HT-29 (cell line): ENCODE measurements at regions not wholly inside any gene's neighbourhood (a gene's known extent, or its start where the extent isn't known, plus 50 kb on each side); places are given as distances from the start of the nearest gene placed in this dataset.
"Not testable (repeated sequence)": the region's sequence is repeated elsewhere in the genome, so short reads cannot be mapped to it uniquely, and the experiment has no call there.

ENCODE experiments used
- DNase-seq: peaks from one replicate; pipeline ENCODE4 v3.0.0-alpha.2; 2015; ENCODE audit warnings: low spot score

DNA sequence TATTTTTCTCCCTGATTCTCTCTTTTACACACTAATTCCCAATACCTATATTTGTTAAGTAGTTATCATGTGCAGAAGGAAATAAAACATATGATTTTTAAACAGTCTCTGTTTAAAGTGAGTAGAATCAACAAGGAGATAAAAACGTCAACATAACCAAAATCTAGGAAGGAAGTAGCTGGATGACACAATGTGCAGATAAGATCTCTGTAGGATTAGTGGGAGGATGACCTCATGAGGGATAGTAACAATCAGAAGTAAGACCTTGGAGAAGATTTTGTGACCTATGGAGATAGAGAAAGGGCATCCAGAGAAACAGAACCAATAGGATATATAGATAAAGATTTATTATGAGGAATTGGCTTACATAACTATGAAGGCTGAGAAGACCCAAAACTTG lies 262.6 kb upstream of the CDH11 start:
- DNase-seq: no peak

DNA sequence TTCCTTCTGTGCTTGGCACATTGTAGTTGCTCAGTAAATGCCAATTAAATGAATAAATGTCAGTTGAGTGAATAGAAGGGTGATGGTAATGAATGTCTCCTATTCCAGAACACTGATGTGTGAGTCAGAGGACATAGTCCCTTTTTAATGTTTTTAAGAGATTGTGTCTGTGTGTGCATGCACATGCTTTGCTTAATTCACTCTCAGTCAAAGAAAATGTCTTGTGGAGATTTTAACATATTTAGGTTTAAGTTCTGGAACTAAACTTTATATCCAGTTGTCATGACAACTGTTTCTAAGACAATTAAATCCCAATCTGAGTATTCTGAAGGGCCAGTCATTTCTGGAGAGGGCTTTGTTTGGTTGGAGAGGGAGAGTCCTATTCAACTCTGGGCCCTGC lies 255.3 kb upstream of the CDH11 start:
- no peak for DNase-seq

DNA sequence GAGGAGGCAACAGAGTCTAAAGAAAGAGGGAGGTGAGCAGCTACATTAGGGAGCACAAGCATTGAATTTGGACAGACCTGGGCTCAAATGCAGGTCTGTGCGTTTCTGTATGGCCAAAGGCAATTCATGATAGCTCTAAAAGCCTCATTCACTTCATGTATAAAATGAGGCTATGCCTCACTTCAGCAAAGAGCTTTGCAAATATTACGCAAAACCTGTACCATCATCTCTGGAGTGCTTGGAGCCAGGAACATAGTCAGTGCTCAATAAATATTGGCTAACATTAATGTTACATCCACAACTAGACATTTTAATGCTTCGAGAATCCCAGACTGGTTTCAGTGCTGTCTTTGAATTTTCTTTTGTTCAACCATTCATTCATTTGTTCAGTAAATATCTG lies 254.7 kb upstream of the CDH11 start:
- DNase-seq: no peak

DNA sequence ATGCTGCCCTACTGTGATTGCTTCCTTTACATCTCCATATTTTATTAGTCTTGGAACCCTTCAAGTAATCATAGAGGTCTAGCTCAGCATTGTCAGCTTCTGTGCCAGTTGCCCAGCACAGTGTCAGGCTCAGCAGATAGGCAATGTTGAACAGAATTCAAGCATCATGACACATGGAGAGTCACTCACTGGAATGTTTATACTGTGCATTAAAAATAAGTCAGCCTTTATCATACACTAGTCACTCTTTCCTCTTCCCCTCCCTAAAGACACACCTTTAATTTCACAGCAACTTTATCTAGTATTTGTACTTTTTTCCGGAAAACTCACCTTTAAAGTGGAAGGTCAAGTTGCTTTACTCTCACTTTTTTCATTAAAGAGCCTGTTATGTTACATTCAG lies 253.8 kb upstream of the CDH11 start:
- DNase-seq: no peak

DNA sequence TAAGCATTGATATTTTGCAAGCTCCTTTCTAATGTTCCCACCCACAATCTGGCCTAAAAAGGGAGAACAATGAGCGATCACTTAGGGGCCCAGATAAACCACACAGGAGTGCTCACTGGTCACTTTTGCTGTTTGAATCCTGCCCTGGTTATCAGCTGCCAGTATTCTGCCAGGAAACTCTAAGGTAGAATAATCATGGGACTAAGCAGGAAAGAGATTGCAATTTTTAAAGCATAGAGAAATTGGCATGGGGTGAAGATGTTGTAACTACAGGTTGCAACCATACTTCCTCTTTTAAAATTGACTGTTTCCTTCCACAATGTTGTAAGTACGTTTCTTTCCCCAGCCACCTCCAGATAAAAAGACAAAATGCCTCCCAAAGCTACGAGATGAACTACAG lies 251.2 kb upstream of the CDH11 start:
- DNase-seq: no peak

DNA sequence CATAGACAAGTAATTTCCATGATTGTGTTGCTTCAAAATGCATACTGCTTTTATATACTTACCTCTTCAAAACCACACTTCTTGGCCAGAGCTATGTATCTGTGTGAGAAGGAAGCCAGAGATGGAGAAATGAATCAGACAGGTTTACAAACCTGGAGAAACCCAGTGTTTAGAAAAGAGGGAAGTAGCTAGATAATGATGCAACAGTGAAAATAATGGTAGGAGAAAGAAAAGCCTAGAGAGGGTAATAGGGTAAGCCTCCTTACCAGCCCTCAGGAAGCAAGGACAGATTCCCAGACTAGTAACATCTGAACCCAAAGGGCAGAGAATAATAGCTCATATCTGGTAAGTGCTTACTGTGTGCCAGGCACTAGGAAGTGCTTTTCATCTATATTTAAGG lies 250.3 kb upstream of the CDH11 start:
- DNase-seq: no peak

DNA sequence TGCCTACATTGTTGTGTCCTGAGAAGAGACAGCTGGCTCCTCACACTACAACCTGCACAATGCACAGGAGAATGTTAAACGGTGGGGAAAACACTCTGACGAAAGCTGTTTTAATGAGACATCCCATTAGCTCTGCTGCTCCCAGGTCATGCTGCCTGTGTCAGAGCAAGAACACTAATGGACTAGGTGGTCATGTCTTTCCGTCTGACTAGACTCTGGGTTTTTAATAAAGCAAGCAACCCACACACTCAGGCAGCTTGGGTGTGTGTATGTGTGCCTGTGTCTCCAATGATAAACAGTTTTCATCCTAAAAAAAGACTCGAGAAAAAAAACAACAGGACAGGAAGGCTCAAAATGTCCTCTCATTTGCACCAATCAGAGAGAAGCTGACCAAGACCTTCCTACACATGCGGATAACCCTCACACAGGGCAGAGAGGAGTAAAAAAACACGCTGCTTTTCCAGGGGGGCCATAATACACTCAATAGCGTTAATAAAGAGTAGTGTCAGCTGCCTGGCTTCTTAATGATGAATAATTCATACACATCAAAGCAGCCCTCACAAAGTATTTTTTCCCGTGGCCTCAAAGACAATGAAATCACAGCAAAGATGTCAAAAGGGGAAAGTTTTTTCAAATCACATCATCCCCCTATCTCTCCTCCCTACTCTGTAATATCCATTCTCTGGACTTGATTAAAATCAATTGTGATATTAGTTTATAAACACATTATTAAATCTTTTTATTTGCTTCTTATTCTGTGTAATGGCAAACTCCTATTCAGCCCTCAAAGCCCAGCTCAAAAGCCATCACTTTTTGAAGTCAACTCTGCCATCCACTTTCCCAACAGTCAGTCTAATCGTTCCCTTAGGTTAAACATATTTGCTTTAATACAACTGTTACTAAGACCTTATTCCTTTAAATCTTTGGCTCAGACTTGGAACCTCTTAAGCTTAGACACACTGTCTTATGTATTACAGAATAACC lies 244.2 kb upstream of the CDH11 start:
- no peak for DNase-seq

DNA sequence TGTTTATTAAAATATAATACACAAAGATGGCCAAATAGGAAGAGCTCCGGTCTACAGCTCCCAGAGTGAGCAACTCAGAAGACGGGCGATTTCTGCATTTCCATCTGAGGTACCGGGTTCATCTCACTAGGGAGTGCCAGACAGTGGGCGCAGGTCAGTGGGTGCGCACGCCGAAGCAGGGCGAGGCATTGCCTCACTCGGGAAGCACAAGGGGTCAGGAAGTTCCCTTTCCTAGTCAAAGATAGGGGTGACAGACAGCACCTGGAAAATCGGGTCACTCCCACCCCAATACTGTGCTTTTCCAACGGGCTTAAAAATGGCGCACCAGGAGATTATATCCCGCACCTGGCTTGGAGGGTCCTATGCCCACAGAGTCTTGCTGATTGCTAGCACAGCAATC lies 234.9 kb upstream of the CDH11 start:
- DNase-seq: not testable (repeated sequence)

DNA sequence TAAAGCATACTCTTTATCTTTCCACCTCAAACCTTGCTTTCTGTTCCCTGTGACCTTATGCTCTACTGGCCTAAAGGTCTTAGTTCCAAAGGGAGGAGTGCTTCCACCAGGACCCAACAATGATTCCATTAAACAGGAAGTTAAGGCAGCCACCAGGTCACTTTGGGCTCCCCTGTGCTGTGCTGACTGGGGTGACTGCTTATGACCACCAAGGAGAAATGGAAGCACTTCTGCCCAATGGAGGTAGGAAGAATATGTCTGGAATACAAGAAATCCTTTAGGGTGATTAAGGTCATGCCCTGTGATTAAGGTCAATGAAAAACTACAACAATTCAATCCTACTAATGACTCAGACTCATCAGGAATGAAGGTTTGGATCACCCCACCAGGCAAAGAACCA lies 233.8 kb upstream of the CDH11 start:
- DNase-seq: no peak

DNA sequence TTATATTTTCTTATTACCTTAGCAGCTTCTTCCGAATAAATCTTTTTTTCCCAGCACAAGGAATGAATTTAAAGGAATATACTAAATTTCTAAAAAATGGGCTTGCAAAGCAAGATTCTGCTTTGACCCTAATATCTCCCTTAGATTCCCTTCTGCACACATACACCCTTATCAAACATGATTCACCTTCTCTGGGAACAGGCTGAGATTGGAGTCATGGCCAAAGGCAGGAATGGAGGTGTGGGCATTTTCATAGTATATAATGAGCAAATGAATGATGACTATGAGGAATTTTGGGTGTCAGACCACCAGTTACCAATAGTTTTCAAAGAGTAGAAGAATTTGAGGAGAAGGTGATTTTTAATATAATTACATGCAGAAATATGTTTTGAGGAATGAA lies 231.3 kb upstream of the CDH11 start:
- DNase-seq: no peak

DNA sequence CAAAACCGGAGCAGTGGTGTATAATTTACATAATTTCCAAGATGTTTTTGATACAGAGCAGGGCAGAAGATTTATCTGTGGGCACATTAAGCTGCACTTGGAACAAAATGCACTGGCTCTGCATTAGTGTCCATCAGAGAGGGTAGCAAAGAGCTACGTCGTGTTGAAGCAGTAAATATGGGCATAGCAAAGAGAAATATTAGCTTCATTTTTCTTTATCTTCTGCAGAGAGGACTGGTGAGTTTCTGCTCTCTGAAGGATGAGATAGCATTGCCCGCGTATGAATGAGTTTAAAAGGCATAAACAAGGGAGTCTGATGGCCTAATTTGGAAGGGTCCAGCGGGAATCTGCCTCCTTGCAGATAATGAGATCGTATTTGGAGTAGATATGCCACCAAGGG lies 227.8 kb upstream of the CDH11 start:
- no peak for DNase-seq

DNA sequence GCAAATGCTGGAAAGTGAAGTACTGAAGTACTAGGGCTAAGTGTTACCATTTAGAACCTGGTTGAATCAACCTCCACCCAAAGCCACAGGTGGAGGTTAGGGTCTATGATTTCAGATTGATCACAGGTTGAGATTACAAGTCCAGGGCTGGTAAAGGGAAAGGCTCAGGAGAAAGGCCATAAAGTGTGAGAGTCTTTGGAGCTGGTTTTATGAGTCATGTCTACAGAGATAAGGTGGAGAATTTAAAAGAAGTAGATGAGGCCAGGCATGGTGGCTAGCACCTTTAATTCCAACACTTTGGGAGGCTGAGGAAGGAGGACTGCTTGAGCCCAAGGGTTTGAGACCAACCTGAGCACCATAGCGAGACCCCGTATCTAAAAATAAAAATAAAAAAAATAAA lies 221.7 kb upstream of the CDH11 start:
- DNase-seq: no peak

DNA sequence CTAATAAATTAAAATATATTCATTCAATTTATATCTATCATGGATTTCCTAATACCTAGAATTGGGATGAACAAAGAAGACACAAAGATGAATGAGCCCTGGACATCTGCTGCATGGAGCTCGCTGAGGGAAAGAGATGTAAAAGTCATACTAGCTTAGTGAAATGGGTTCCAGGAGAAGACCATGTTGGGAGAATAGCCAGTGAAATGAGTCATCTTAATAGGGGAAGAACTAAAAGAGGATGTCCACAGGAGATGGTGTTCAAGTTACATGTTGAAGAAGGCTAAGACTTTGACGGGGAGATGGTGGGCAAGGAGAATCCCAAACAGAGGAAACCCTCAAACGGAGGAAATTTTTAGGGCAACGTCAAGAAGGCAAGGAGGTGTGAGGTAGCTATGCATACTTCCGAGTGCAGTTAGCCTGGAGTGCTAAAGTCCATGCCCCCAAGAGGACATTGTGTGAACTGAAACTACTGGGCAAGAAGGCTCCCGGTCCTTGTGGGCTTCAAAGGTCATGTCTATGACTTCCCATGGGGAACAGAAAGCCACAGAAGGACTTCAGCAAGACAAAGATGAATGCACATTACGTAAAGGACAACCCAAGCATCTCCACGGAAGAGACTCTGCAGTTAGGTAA lies 220.5 kb upstream of the CDH11 start:
- peak; percentile 2 for DNase-seq

DNA sequence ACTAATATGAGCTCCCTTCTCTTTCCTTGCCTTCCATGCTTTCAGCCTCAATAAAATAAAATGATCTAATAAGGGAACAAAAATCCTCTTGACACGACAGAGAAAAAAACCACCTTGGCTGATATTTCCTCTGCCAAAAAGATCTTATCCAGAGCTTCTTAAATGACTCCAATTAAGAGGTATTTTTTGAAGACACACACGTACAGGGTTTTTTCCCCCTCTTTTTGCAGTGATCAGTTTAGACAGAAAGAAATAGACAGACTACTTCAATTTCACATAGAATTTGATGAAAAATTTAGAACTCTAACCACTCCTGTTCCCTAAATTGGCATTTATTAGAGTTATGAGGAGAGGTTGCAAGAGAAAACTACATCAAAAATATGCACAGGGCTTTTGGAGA lies 217.2 kb upstream of the CDH11 start:
- DNase-seq: no peak

DNA sequence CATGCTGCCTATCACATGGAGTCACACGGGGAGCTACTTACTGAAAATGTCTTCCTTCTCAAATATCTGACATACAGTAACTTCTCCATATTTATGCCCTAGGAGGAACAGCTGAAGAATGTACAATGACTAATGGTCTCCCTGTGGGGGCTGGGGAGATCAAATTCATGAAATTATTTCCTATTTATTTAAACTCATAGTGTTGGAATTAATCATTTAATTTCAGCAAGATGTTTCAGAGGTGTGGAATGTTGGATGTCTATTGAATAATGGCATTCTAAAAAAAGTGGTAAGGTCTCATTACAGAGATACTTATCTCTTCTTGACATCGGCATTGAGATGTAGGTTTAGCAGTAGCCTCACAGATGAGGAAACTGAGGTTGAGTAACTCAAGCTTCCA lies 214.3 kb upstream of the CDH11 start:
- DNase-seq: no peak

DNA sequence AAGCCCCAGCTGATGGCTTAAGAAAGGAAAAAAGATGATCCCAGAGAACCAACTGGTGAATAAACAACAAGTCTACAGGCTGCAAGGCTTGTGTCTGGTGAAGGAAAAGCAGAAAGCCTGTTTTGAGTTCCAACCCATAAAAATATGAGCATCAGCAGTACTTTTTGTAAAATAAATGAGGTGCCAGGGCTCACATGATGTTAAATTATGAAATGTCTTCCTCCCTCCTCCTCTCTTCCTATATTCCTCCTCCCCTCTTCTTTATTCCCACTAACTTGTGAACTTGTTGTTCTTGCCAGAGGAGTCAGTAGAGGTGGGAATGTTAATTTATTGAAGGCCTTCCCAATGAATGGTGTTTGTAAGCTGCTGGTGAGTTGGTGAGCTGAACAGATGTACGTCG lies 212.2 kb upstream of the CDH11 start:
- no peak for DNase-seq

DNA sequence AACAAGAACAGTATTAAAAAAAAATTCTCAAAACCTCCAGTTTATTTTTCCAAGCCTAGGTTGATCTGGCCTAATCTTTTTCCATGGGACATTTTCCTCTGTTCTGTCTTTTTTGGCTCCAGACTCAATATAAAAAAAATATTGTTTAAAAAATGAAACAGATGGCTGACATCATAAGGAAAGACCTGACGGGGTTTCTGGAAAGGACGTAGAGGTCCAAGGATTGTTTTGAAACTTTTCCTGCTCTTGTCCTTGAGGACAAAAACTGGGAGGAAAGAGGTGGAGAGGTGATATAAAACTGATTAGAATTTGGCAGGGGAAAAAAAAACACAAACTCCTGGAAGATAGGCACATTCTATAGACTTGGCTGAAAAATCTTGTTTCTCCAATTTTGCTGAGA lies 211.4 kb upstream of the CDH11 start:
- no peak for DNase-seq

DNA sequence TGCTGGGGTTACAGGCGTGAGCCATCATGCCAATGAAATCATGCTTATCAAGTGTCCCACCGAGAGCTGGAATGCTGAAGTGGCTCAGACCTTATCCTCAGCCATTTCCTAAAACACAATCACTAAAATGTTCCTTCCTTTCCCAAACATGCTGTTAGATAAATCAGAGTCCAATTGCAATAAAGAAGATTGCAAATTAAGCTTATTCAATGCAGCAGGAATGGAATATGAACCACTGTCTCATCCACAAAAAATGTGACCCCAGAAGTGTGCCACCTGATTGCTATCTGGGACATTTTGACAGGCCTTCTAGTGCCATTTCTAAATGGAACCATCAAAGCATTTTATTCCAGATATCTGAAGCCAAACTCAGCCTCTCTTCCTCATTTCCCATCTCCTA lies 205.5 kb upstream of the CDH11 start:
- DNase-seq: no peak

DNA sequence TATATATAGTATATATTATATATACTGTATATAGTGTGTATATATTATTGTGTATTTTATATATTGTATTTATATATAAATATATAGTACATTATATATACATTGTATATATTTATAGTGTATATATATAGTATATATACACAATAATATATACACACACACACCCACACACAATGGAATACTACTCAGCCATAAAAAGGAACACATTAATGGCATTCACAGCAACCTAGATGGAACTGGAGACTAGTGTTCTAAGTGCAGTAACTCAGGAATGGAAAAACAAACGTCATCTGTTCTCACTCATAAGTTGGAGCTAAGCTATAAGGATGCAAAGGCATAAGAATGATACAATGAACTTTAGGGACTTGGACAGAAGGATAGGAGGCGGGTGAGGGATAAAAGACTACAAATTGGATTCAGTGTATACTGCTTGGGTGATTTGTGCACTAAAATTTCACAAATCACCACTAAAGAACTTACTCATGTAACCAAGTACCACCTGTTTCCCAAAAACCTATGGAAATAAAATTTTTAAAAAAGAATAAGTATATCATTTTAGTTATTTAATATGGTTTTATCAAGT lies 201.9 kb upstream of the CDH11 start:
- no peak for DNase-seq

DNA sequence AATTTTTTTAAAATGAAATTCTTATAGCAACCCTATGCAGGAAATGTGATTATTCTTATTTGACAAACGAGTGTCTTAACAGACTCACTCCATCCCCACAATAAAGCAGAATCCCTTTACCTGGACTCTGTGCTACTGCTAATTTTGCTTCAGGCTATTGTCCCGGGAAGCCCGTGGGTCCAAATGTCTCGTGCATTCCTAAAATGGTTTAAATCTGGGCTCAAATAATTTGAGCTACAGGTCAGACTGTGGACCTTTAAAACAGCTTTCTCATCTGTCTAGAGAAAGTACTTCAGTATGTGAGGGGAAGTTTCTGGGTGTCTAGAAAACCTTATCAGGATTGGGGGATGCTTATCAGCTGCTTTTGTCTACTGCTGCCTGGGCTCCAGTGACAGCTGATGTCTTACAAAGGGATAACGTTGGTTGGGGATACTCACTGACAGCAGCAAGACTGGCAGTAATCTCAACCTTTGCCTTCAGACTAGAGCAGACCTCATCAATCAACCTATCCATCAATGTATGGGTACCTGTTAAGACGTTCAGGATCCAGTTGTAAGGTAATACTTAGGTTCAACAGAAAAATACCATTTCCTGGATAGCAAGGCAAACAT lies 197.9 kb upstream of the CDH11 start:
- no peak for DNase-seq

DNA sequence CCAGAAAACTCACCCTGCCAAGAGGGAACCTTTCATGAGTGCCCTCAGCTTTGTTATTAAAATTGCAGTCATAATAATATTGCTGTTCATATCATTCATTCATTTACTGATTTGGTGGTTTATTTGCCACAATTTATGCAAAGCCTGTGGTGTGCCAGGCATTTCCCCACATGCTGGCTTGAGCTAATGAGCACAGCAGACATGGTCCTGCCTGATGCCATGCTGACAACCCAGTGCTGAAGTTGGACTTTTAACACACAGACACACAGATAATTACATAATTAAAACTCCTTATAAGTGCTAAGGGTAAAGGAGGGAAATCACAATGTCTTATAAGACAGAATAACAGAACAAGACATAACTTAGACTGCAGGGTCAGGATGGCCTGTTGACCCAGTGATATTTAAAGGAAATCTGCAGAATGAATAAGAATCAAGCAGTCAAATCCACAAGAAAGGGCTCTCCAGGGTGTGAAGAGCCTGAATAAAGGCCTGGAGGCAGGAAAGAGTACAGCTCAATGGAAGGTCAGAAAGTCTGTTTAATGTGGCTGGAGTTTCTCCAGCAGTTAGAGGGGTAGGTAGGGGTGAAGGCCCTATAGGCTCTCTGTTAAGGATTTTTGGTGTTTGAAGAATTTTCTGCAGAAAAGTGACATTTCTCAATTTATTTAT lies 196.9 kb upstream of the CDH11 start:
- no peak for DNase-seq

DNA sequence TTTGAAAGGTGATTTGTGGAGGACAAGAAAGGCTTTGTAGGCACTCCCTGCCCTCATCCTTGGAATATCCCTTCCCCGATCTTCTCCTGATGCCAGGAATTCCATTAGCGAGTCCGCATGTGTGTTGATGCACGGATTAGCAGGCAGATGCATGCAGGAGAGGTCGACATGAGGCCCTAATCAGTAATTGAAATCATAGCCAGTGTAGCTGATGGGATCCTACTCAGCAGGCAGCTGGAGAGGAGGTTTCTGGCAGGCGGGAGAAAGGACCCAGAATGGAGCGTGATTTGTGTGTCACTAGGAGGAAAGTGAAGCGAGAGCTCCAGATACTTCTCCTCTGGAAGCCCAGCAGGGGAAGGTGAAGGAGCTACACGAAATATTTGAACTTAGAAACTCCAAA lies 196.3 kb upstream of the CDH11 start:
- DNase-seq: no peak
